K562 (cell line): ENCODE measurements at regions not wholly inside any gene's neighbourhood (a gene's known extent, or its start where the extent isn't known, plus 50 kb on each side); places are given as distances from the start of the nearest gene placed in this dataset.

Source experiments
- ATAC-seq: fragments of 200-7000 bp; cut with Tn5 transposase; 3 replicates; pipeline ENCODE4 v1.9.1; 2020; ENCODE audit warnings: moderate library complexity
- BruUV-seq: library from RNA; stranded (reverse); fragments of 400-500 nt; replicated peaks from 2 replicates; lab custom pipeline; 2021; lab: Mats Ljungman, UMichigan
- CTCF ChIA-PET: fragments of 300-600 bp; formaldehyde crosslinking; extraction: SDS; loops from one replicate; lab custom pipeline; 2021; ENCODE audit warnings: low intra/inter-chr PET ratio; lab: Yijun Ruan, JAX
- POLR2A ChIA-PET: fragments of 300-600, 350-650 bp; sonication (Branson Sonifier 250); formaldehyde crosslinking; extraction: SDS; loops from one replicate; lab custom pipeline; 2021; ENCODE audit warnings: antibody characterized with exemption, inconsistent platforms; lab: Yijun Ruan, JAX
- DNase-seq, 4 experiments: peaks; one replicate each; pipeline versions ENCODE4 v3.0.0 to v3.0.0-alpha.2; 2011 to 2018; ENCODE audit warnings: low spot score in 3 of 4, mixed read lengths in 3 of 4; ENCODE audit errors: extremely low read depth in 1 of 4
- FAIRE-seq: peaks from 2 replicates; lab custom pipeline; 2011; peaks lifted over from hg19 to GRCh38; lab: Jason Lieb, UNC
- H2AFZ ChIP-seq: 2 replicates; pipeline ENCODE4 v1.6.0; 2011; ENCODE audit warnings: low read depth, low read length, control low read depth, inconsistent platforms
- H3K27ac ChIP-seq: fragments of 200-600 bp; 3 replicates; pipeline ENCODE4 v1.8.0; 2011; ENCODE audit warnings: low read depth, mild to moderate bottlenecking, control low read depth, inconsistent platforms, low read length, moderate library complexity, mixed read lengths; ENCODE audit errors: extremely low read depth
- H3K27me3 ChIP-seq, 2 experiments: fragments of 300-600 bp in 1 of 2; 2 replicates in 1 of 2; 3 replicates in 1 of 2; pipeline versions ENCODE4 v1.6.0 to v1.8.0; 2011; ENCODE audit warnings: inconsistent platforms in 2 of 2, low read length in 2 of 2, mild to moderate bottlenecking in 1 of 2, mixed read lengths in 1 of 2, moderate library complexity in 1 of 2; ENCODE audit not compliant: control insufficient read depth in 2 of 2, insufficient read depth in 2 of 2
- H3K36me3 ChIP-seq: fragments of 300-600 bp; 3 replicates; pipeline ENCODE4 v1.8.0; 2011; ENCODE audit warnings: mild to moderate bottlenecking, low read length, inconsistent platforms; ENCODE audit not compliant: control insufficient read depth, insufficient read depth
- H3K4me1 ChIP-seq, 2 experiments: fragments of 200-600 bp in 1 of 2; replicated peaks in 1 of 2; 2 replicates in 1 of 2; 3 replicates in 1 of 2; pipeline versions ENCODE4 v1.5.1 to v1.8.0; 2011; ENCODE audit warnings: inconsistent platforms in 2 of 2, low read length in 2 of 2, mild to moderate bottlenecking in 1 of 2, mixed read lengths in 1 of 2, moderate library complexity in 1 of 2; ENCODE audit not compliant: control insufficient read depth in 2 of 2, insufficient read depth in 2 of 2
- H3K4me2 ChIP-seq: 2 replicates; pipeline ENCODE4 v1.6.1; 2011; ENCODE audit warnings: low read length, control low read depth, inconsistent platforms, mixed read lengths; ENCODE audit not compliant: insufficient read depth
- H3K4me3 ChIP-seq: fragments of 200-600 bp; sonication (generic), shearing (Covaris generic); 2 replicates; pipeline ENCODE4 v1.5.1; 2016; ENCODE audit warnings: control low read depth, inconsistent platforms
- H3K79me2 ChIP-seq: fragments of 200-600 bp; 3 replicates; pipeline ENCODE4 v1.8.0; 2011; ENCODE audit warnings: low read length, inconsistent platforms; ENCODE audit not compliant: control insufficient read depth, insufficient read depth
- H3K9ac ChIP-seq, 2 experiments: 2 replicates each; pipeline versions ENCODE4 v1.6.0 to v1.6.1; 2011; ENCODE audit warnings: low read depth in 2 of 2, low read length in 2 of 2, control low read depth in 1 of 2, inconsistent platforms in 1 of 2, mild to moderate bottlenecking in 1 of 2, mixed read lengths in 1 of 2; ENCODE audit not compliant: insufficient read depth in 1 of 2
- H3K9me1 ChIP-seq: one replicate; pipeline ENCODE4 v1.6.0; 2011; ENCODE audit warnings: inconsistent platforms, mild to moderate bottlenecking, low read length, moderate library complexity; ENCODE audit not compliant: control insufficient read depth, insufficient read depth
- H3K9me3 ChIP-seq: replicated peaks from 2 replicates; pipeline ENCODE4 v1.5.1; 2011; ENCODE audit warnings: low read depth, low read length, inconsistent platforms; ENCODE audit not compliant: control insufficient read depth, insufficient read depth
- H4K20me1 ChIP-seq: replicated peaks from 2 replicates; pipeline ENCODE4 v1.6.1; 2011; ENCODE audit warnings: low read length, inconsistent platforms, mixed read lengths; ENCODE audit not compliant: control insufficient read depth, insufficient read depth
- BRD4 ChIP-seq: fragments of 200-600 bp; sonication (generic); IDR thresholded peaks from 2 replicates; pipeline ENCODE4 v1.6.1; 2017; ENCODE audit warnings: inconsistent platforms
- CBX8 ChIP-seq: fragments of 200-600 bp; sonication (generic); IDR thresholded peaks from 2 replicates; pipeline ENCODE4 v1.6.1; 2012; ENCODE audit warnings: borderline replicate concordance, mixed run types, low read depth, mild to moderate bottlenecking, moderate library complexity, mixed read lengths, low read length, control low read depth, inconsistent platforms; ENCODE audit not compliant: poor library complexity, severe bottlenecking; ENCODE audit errors: extremely low read depth
- CREB3L1 ChIP-seq: fragments of 450-650 bp; IDR thresholded peaks from 2 replicates; pipeline ENCODE4 v1.6.1; 2014; ENCODE audit warnings: low read depth, mild to moderate bottlenecking, moderate library complexity, borderline replicate concordance
- HMG20A ChIP-seq: fragments of 450-650 bp; formaldehyde crosslinking; conservative IDR thresholded peaks from 2 replicates; pipeline ENCODE4 v1.4.0; 2020; ENCODE audit warnings: mild to moderate bottlenecking, mixed read lengths
- IRF1 ChIP-seq: sonication (generic); formaldehyde crosslinking; IDR thresholded peaks from 2 replicates; pipeline ENCODE4 v1.8.0; 2022; ENCODE audit warnings: missing genetic modification reagents, mild to moderate bottlenecking, borderline replicate concordance
- IRF9 ChIP-seq: fragments of 450-650 bp; IDR thresholded peaks from 2 replicates; pipeline ENCODE4 v1.6.1; 2016; ENCODE audit warnings: missing biosample characterization, missing genetic modification characterization
- NRF1 ChIP-seq, 2 experiments: fragments of 450-650 bp; IDR thresholded peaks in 1 of 2; conservative IDR thresholded peaks in 1 of 2; 2 replicates each; pipeline ENCODE4 v1.6.1; 2014; ENCODE audit warnings: mild to moderate bottlenecking in 2 of 2
- RAD21 ChIP-seq, 2 experiments: fragments of 250-450 bp in 1 of 2; fragments of 450-650 bp in 1 of 2; sonication (Bioruptor Pico) in 1 of 2; formaldehyde crosslinking in 1 of 2; IDR thresholded peaks in 1 of 2; conservative IDR thresholded peaks in 1 of 2; 2 replicates each; pipeline versions ENCODE4 v1.4.0 to v1.8.0; 2020 to 2022; ENCODE audit warnings: mild to moderate bottlenecking in 2 of 2, moderate library complexity in 1 of 2
- SMARCA5 ChIP-seq: fragments of 450-650 bp; IDR thresholded peaks from 2 replicates; pipeline ENCODE4 v1.6.1; 2016
- TCFL5 ChIP-seq: fragments of 250-450 bp; sonication (Bioruptor Pico); conservative IDR thresholded peaks from 2 replicates; pipeline ENCODE4 v1.6.1; 2021; ENCODE audit warnings: mild to moderate bottlenecking, moderate library complexity, matching md5 sums
- ZBTB2 ChIP-seq: fragments of 450-650 bp; IDR thresholded peaks from 2 replicates; pipeline ENCODE4 v1.6.1; 2016; ENCODE audit warnings: antibody characterized with exemption
- ZNF146 ChIP-seq: IDR thresholded peaks from one replicate; pipeline ENCODE4 v1.6.1; 2018; ENCODE audit warnings: missing compliant biosample characterization; ENCODE audit not compliant: unreplicated experiment
- ZNF354B ChIP-seq: fragments of 250-450 bp; sonication (Bioruptor Pico); IDR thresholded peaks from 2 replicates; pipeline ENCODE4 v1.4.0; 2020
- WGBS: fragments of 100-300 bp; shearing (Covaris generic); methylation state at CpG from one replicate; pipeline ENCODE4 v1.1.6; 2016; ENCODE audit warnings: low coverage, mixed read lengths; ENCODE audit not compliant: insufficient coverage; ENCODE audit errors: missing lambda C conversion rate; 5-methylcytosine and 5-hydroxymethylcytosine counted together
- in situ Hi-C: fragments of 300-500 bp; cut with MboI; formaldehyde crosslinking; loops from 4 replicates; pipeline ENCODE4 v1.15.0; 2018; ENCODE audit warnings: inconsistent platforms, mixed read lengths
- intact Hi-C: fragments of 100-400 bp; cut with micrococcal nuclease; formaldehyde crosslinking; loops from 2 replicates; pipeline ENCODE4 v1.14.2; 2022

GRCh38 chr19:32186542-32187330 lies 158.7 kb upstream of the ZNF507 start:
- no peaks in the 10 kb centered on the region for H3K79me2 ChIP-seq
- CTCF ChIA-PET: no interaction called here
- TF ChIP-seq ZNF146 (CRISPR knock-in tag): no peak
- TF ChIP-seq ZNF354B (CRISPR knock-in tag): no peak
- TF ChIP-seq ZBTB2: no peak
- no peak for TF ChIP-seq NRF1 (conservative IDR thresholded peaks at IDR 0.05 in 1 of 2, IDR thresholded peaks at IDR 0.05 in 1 of 2)
- no peak for TF ChIP-seq TCFL5 (CRISPR knock-in tag)
- TF ChIP-seq IRF1: no peak
- TF ChIP-seq BRD4: no peak
- no peak for TF ChIP-seq RAD21 (CRISPR knock-in tag; conservative IDR thresholded peaks at IDR 0.05 in 1 of 2, IDR thresholded peaks at IDR 0.05 in 1 of 2)
- TF ChIP-seq HMG20A (CRISPR knock-in tag): no peak
- no peak for TF ChIP-seq CREB3L1
- TF ChIP-seq IRF9 (tag): no peak
- TF ChIP-seq SMARCA5: no peak
- no peak for TF ChIP-seq CBX8
- no peaks in the 10 kb centered on the region for H3K9me1 ChIP-seq
- H3K36me3 ChIP-seq: no peaks in the 10 kb centered on the region
- H2AFZ ChIP-seq: no peak overlapping the region
- no peak overlapping the region for H3K9ac ChIP-seq
- H3K4me1 ChIP-seq: no peaks in the 10 kb centered on the region
- no peak overlapping the region for H3K4me3 ChIP-seq
- no peak overlapping the region for H3K27ac ChIP-seq
- ATAC-seq: no peak
- in situ Hi-C loops (no loop called here), intact Hi-C loops (no loop called here)
- 3% methylated on average over 6 of the region's 6 CpGs for WGBS
- no peaks in the 10 kb centered on the region for H3K9me3 ChIP-seq
- no peaks in the 10 kb centered on the region for H4K20me1 ChIP-seq
- H3K27me3 ChIP-seq: no peaks in the 10 kb centered on the region
- no peak for FAIRE-seq
- POLR2A ChIA-PET: interaction anchor here (0.6 kb wide), 1 partner anchor 141 kb away, joined by 5 read pairs; no protein-coding TSS in a partner anchor
- no TSS peak for BruUV-seq
- no peak for DNase-seq
- H3K4me2 ChIP-seq: no peak overlapping the region
